HG03469 (cell line): ENCODE measurements at regions not wholly inside any gene's neighbourhood (a gene's known extent, or its start where the extent isn't known, plus 50 kb on each side); places are given as distances from the start of the nearest gene placed in this dataset.

Source experiments
- ATAC-seq: cut with Tn5 transposase; IDR thresholded peaks from one replicate; pipeline ENCODE4 v1.9.1; 2021; ENCODE audit warnings: mild to moderate bottlenecking, moderate library complexity, moderate number of reproducible peaks; ENCODE audit not compliant: unreplicated experiment

- no peak for ATAC-seq
These were observed 140.5 kb upstream of the SRRM4 start for GRCh38 chr12:118840878-118841277.

GRCh38 chr12:118841588-118841987, 139.8 kb upstream of the SRRM4 start:
- ATAC-seq = no peak

DNA sequence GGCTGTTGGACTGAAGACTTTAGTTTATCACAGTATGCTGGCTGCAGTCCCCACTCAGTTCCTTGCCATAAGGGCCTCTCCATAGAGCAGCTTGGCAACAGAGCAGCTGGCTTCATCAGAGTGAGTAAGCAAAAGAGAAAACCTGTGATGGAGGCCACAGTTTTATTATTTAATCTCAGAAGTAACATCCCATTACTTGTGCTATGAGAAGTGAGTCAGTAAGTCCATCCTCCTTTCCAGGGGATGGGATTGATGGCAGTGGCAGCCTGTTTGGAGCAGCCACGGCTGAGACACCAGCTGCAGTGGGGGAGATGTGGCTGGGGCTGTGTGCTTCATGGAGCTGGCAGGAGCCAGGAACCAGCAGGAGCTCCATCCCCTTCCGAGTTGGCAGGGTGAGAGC, 138.5 kb upstream of the SRRM4 start:
- no peak for ATAC-seq

GRCh38 chr12:118846416-118846815, 134.9 kb upstream of the SRRM4 start:
- no peak for ATAC-seq

DNA sequence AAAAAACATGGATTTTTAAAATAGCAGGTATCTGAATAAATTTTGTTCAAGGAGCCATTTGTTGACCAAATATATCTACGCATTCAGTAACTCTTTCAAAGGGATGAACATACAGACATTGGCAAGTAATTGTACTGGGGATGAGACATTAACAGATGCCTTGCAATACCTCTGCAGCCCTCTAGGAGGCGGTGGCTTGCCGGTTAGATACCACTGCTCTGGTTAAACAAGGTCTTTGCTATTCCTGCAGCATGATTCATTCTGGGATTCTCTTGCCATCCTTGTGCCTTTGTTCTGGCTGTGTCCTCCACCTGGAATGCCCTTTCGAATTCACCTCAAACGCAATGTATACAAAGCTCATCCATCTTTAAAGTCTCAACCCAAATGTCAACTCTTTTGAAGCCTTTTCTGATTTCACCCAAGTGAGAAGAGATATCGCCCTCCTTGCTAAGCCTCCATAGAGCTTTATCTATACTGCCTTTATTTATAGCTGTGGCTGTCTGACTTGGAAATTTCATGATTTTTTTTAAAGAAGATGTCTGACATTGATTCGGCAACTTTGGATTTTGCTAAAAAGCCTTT, 131.0 kb upstream of the SRRM4 start:
- ATAC-seq = no peak

GRCh38 chr12:118851891-118852290, 129.4 kb upstream of the SRRM4 start:
- ATAC-seq = no peak

DNA sequence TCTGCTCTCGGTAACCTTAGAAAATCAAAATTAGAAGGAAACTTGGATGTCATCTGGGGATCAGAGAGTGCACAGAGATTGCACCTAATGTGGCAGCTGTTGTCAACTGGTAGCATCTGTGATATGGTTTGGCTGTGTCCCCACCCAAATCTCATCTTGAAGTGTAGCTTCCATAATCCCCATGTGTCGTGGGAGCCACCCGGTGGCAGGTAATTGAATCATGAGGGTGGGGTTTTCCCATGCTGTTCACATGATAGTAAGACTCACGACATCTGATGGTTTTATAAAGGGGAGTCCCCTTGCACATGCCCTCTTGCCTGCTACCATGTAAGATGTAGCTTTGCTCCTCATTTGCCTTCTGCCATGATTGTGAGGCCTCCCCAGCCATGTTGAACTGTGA, 127.7 kb upstream of the SRRM4 start:
- ATAC-seq = no peak

GRCh38 chr12:118855858-118856257, 125.5 kb upstream of the SRRM4 start:
- no peak for ATAC-seq

- ATAC-seq = no peak
These were observed 115.0 kb upstream of the SRRM4 start for GRCh38 chr12:118866346-118866745.

DNA sequence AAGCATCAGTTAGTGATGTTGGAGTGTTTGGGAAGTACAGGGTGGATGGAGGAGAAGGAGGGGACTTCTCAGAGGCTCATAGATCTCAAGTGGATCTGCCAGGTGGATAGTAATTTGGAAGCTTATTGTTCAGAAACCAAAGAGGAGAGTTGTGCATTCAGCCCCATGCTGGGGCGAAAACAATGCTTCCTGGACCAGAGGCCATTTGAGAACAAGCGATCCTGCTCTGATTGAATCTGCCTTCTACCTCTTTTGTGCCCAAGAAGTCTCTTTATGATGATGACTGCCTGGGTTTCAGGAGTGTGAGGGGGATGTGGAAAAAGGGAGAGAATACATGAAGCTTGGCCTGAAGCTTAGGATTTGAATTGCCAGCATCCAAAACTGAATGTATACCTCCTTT, 110.8 kb upstream of the SRRM4 start:
- no peak for ATAC-seq

GRCh38 chr12:118874698-118875548, 106.4 kb upstream of the SRRM4 start:
- no peak for ATAC-seq

DNA sequence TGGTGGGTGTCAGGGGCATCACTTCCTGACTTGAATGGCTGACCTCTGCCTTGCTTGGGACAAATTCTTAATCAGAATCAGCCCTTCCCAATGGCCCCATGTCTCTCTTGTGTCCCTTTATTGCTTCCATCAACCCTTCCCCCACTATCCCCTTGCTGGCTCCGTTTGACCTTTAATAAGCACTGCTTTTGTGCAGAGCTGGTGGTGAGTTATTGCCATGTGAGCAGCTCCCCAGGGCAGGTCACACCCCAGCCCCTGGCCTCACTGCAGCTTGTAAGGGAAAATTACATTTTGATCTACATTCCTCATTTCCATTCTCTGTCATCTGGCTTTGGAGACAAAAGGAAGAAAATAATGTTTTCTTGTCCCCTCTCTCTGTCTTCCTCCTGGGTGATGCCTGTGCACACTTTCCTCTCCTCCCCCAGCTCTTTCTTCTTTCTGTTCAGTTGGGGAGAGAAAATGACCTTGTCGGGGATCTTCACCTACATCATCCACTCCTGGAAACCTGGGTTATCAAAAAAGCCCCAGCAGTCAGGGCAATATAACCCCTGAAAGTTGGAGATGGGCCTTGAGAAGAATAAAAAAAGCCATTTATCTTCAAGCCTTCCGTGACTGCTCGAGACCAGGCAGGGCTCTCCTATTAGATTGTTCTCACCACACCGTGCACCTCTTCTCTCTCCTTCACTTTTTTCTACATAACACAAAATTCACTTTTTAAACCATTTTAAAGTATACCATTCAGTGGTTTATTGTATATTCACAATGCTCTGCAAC, 100.4 kb upstream of the SRRM4 start:
- no peak for ATAC-seq

GRCh38 chr12:118884226-118884625, 97.1 kb upstream of the SRRM4 start:
- no peak for ATAC-seq

DNA sequence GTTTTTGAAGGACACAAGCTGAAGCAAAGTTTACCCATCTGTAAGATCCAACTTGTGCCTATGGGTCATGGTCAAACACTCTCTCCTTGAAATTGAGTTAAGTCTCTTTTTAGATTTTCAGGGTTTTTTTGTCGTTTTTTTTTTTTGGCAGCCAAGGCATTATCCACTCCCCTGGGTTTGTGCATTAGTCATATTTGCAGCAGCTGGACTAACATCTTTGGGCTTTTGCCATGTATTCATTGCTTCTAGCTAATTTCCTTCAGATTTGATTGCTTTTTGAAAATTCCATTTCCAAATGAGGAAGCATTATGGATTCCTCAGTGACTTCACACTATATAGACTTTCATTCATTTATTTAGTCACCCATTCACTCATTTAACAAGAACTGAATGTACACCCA, 80.3 kb upstream of the SRRM4 start:
- ATAC-seq = no peak

DNA sequence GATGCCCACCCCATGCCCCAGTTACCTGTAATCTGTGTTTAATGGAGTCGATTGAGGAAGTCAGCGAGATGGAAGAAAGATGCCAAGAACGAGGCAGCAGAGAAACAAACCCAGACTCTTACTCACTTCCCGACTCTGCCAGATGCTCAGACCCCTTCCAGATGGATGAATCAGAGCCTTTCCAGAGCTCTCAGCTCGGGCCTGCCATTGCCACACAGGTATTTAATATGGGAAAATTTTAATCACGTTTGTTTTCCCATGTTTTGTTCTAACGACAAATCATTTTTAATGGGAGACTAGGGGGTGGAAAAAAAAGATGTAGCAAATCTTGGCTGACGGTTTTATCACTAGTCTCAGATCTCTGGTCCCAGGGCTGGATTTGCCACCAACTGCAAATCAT, 72.5 kb upstream of the SRRM4 start:
- no peak for ATAC-seq

- no peak for ATAC-seq
These were observed 68.6 kb upstream of the SRRM4 start for GRCh38 chr12:118912697-118913270.

DNA sequence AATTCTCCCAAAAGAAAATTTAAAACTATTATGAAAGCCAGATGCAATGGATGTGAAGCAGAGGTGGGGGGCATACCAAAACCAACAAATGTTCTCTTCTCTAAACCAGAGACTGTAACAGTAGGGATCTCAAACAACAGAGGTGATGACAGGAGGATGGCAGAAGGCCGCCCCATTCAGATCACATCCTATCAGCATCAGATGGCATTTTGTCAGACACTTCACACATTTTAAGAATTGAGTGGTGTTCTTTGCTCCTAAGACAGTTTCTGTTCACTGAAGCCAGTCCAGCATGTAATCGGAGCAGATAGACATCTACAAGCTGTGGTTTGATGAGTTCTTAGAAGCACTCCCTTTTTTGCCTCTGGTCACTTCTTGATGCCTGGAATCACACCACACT, 59.6 kb upstream of the SRRM4 start:
- no peak for ATAC-seq

GRCh38 chr12:118922405-118922804, 58.9 kb upstream of the SRRM4 start:
- ATAC-seq = no peak

DNA sequence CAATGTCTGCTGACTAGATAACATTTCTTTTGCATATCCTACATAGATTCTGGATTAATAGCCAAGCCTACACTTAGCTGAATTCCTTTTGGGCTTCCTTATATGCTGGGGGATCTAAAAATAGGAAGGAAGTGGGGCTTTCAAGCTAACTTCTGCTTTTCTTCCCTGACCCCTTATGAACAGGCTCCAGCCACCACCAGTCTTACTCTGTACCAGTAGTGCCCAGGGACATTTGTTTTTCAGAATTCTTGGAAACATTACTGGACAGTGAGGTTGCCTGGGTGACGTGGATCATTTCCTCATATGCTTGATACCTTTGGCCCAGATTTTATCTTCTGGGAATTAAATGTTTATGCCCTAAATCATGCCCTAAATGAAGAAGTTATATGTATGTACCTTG, 55.9 kb upstream of the SRRM4 start:
- no peak for ATAC-seq

DNA sequence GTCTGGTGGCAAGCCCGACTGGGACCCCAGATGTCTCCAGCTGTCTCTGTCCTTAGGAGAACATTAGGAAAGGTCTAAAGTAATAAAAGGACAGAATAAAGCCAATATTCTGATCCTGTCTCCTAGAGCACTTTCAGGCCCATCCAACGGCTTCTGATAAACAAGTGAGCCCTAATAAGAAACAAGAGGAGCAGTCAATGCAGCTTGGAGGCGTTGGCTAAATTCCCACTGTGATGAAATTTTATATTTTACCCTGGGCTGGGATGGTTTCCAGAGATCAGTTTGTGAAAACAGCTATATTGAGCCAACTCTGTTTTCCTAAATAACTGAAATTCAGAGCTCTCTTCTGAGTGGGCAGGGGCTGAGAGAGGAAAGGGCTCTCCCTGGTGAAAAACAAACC, 55.5 kb upstream of the SRRM4 start:
- no peak for ATAC-seq
